GM23338 (cell line): ENCODE measurements at regions not wholly inside any gene's neighbourhood (a gene's known extent, or its start where the extent isn't known, plus 50 kb on each side); places are given as distances from the start of the nearest gene placed in this dataset.

Experiments
- CREB1 ChIP-seq: fragments of 250-450 bp; sonication (Bioruptor Pico); IDR thresholded peaks from 2 replicates; pipeline ENCODE4 v1.5.0; 2020; ENCODE audit warnings: low read depth, mild to moderate bottlenecking, moderate library complexity
- EZH2 ChIP-seq: fragments of 200-600 bp; sonication (generic); IDR thresholded peaks from one replicate; pipeline ENCODE4 v1.8.0; 2017; ENCODE audit warnings: antibody characterized with exemption, mild to moderate bottlenecking, low read depth; ENCODE audit not compliant: unreplicated experiment
- EZH2phosphoT487 ChIP-seq: fragments of 200-600 bp; sonication (generic); IDR thresholded peaks from one replicate; pipeline ENCODE4 v1.8.1; 2018; ENCODE audit warnings: antibody characterized with exemption; ENCODE audit not compliant: unreplicated experiment
- POLR2AphosphoS5 ChIP-seq: IDR thresholded peaks from 2 replicates; pipeline ENCODE4 v1.6.1; 2016; ENCODE audit warnings: antibody characterized with exemption, low read depth
- STAT1 ChIP-seq: IDR thresholded peaks from one replicate; pipeline ENCODE4 v1.6.1; 2016; ENCODE audit warnings: antibody characterized with exemption; ENCODE audit not compliant: unreplicated experiment
- TF ChIP-seq, protein P1 (sequence below): IDR thresholded peaks from one replicate; pipeline ENCODE4 v1.6.1; 2018; ENCODE audit warnings: antibody characterized with exemption; ENCODE audit not compliant: unreplicated experiment
- TF ChIP-seq, protein P2 (sequence below), 2 experiments: fragments of 200-600 bp in 1 of 2; sonication (generic) in 1 of 2; conservative IDR thresholded peaks; 2 replicates each; pipeline versions ENCODE4 v1.5.1 to v1.6.1; 2016 to 2017; ENCODE audit warnings: antibody characterized with exemption in 2 of 2, low read depth in 2 of 2, mild to moderate bottlenecking in 2 of 2, moderate library complexity in 1 of 2
- TF ChIP-seq, protein P3 (sequence below): IDR thresholded peaks from 2 replicates; pipeline ENCODE4 v1.6.1; 2016; ENCODE audit warnings: antibody characterized with exemption

DNA sequence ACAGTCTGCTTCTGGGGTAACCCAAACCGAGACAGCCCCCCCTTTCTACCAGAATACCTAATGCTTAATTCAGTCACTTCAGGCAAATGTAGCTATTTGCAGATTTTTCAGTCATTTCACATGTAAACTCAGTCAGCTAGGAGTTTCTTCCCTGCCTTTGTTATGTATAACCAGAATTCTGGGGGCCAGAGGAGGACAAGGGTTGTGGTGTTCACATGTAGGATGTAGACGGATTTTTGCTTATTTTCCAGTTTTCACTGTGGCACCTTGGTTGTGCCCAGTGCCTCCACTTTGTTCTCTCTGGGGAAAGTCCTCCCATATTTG, 51.1 kb downstream of the PROKR2 start:
- TF ChIP-seq CREB1 (CRISPR knock-in tag) = no peak
- TF ChIP-seq, protein P1, sequence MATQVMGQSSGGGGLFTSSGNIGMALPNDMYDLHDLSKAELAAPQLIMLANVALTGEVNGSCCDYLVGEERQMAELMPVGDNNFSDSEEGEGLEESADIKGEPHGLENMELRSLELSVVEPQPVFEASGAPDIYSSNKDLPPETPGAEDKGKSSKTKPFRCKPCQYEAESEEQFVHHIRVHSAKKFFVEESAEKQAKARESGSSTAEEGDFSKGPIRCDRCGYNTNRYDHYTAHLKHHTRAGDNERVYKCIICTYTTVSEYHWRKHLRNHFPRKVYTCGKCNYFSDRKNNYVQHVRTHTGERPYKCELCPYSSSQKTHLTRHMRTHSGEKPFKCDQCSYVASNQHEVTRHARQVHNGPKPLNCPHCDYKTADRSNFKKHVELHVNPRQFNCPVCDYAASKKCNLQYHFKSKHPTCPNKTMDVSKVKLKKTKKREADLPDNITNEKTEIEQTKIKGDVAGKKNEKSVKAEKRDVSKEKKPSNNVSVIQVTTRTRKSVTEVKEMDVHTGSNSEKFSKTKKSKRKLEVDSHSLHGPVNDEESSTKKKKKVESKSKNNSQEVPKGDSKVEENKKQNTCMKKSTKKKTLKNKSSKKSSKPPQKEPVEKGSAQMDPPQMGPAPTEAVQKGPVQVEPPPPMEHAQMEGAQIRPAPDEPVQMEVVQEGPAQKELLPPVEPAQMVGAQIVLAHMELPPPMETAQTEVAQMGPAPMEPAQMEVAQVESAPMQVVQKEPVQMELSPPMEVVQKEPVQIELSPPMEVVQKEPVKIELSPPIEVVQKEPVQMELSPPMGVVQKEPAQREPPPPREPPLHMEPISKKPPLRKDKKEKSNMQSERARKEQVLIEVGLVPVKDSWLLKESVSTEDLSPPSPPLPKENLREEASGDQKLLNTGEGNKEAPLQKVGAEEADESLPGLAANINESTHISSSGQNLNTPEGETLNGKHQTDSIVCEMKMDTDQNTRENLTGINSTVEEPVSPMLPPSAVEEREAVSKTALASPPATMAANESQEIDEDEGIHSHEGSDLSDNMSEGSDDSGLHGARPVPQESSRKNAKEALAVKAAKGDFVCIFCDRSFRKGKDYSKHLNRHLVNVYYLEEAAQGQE = no peak
- TF ChIP-seq, protein P2, sequence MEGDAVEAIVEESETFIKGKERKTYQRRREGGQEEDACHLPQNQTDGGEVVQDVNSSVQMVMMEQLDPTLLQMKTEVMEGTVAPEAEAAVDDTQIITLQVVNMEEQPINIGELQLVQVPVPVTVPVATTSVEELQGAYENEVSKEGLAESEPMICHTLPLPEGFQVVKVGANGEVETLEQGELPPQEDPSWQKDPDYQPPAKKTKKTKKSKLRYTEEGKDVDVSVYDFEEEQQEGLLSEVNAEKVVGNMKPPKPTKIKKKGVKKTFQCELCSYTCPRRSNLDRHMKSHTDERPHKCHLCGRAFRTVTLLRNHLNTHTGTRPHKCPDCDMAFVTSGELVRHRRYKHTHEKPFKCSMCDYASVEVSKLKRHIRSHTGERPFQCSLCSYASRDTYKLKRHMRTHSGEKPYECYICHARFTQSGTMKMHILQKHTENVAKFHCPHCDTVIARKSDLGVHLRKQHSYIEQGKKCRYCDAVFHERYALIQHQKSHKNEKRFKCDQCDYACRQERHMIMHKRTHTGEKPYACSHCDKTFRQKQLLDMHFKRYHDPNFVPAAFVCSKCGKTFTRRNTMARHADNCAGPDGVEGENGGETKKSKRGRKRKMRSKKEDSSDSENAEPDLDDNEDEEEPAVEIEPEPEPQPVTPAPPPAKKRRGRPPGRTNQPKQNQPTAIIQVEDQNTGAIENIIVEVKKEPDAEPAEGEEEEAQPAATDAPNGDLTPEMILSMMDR (conservative IDR thresholded peaks at IDR 0.05; ENCODE audit: low read depth in 2 of 2) = no peak
- TF ChIP-seq, protein P3, sequence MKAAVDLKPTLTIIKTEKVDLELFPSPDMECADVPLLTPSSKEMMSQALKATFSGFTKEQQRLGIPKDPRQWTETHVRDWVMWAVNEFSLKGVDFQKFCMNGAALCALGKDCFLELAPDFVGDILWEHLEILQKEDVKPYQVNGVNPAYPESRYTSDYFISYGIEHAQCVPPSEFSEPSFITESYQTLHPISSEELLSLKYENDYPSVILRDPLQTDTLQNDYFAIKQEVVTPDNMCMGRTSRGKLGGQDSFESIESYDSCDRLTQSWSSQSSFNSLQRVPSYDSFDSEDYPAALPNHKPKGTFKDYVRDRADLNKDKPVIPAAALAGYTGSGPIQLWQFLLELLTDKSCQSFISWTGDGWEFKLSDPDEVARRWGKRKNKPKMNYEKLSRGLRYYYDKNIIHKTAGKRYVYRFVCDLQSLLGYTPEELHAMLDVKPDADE = no peak
- no peak for TF ChIP-seq EZH2phosphoT487
- TF ChIP-seq EZH2 = no peak
- TF ChIP-seq POLR2AphosphoS5 = no peak
- TF ChIP-seq STAT1 = no peak
